B cell (primary cell): ENCODE measurements at regions not wholly inside any gene's neighbourhood (a gene's known extent, or its start where the extent isn't known, plus 50 kb on each side); places are given as distances from the start of the nearest gene placed in this dataset.

Experiments
- ATAC-seq: fragments of 200-7000 bp; cut with Tn5 transposase; one replicate; pipeline ENCODE4 v1.10.0; 2021; ENCODE audit warnings: low read depth, mild to moderate bottlenecking, moderate number of reproducible peaks, moderate library complexity
- CTCF ChIA-PET: fragments of 350-600 bp; sonication (Branson Sonifier 250); formaldehyde crosslinking; loops from one replicate; lab custom pipeline; 2021; ENCODE audit warnings: antibody characterized with exemption, inconsistent platforms; lab: Charles Lee
- POLR2A ChIA-PET: fragments of 350-600 bp; sonication (Branson Sonifier 250); formaldehyde crosslinking; loops from one replicate; lab custom pipeline; 2021; ENCODE audit warnings: antibody characterized with exemption; lab: Charles Lee
- DNase-seq: peaks from one replicate; pipeline ENCODE4 v3.0.0; 2013
- H2AFZ ChIP-seq: 2 replicates; pipeline ENCODE4 v1.6.1; 2012; ENCODE audit warnings: mild to moderate bottlenecking, low read depth, low read length; ENCODE audit not compliant: insufficient read depth, poor library complexity, severe bottlenecking
- H3K27ac ChIP-seq, 2 donors: 1 replicate in 1 of 2; 2 replicates in 1 of 2; pipeline ENCODE4 v1.5.1; 2012 to 2013; ENCODE audit warnings: low read length in 2 of 2, mild to moderate bottlenecking in 2 of 2, moderate library complexity in 1 of 2
- H3K27me3 ChIP-seq, 4 experiments: fragments of 200-600 bp in 1 of 4; sonication (generic) in 1 of 4; replicated peaks in 1 of 4; 1 replicate in 2 of 4; 2 replicates in 2 of 4; pipeline versions ENCODE4 v1.6.1 to v1.7.0; 2013 to 2016; ENCODE audit warnings: low read length in 3 of 4, mild to moderate bottlenecking in 2 of 4, mixed read lengths in 1 of 4, moderate library complexity in 1 of 4; ENCODE audit not compliant: insufficient read depth in 4 of 4, control insufficient read depth in 3 of 4; ENCODE audit errors: control extremely low read depth in 1 of 4
- H3K36me3 ChIP-seq, 2 experiments: replicated peaks in 1 of 2; 1 replicate in 1 of 2; 2 replicates in 1 of 2; pipeline versions ENCODE4 v1.6.1 to v1.7.1; 2013; ENCODE audit warnings: low read length in 1 of 2; ENCODE audit not compliant: insufficient read depth in 2 of 2, control insufficient read depth in 1 of 2; ENCODE audit errors: control extremely low read depth in 1 of 2, extremely low read depth in 1 of 2
- H3K4me1 ChIP-seq, 2 donors: fragments of 200-600 bp in 1 of 2; sonication (generic) in 1 of 2; 1 replicate in 1 of 2; 2 replicates in 1 of 2; pipeline versions ENCODE4 v1.5.1 to v1.6.1; 2013 to 2017; ENCODE audit warnings: low read length in 2 of 2; ENCODE audit not compliant: control insufficient read depth in 2 of 2, insufficient read depth in 2 of 2
- H3K4me2 ChIP-seq: replicated peaks from 2 replicates; pipeline ENCODE3; 2012; ENCODE audit warnings: mild to moderate bottlenecking, low read depth, low read length; ENCODE audit not compliant: poor library complexity, severe bottlenecking
- H3K4me3 ChIP-seq, 5 experiments: fragments of 200-600 bp in 1 of 5; sonication (generic) in 1 of 5; 1 replicate in 3 of 5; 2 replicates in 2 of 5; pipeline versions ENCODE4 v1.5.1 to v1.7.0; 2011 to 2016; ENCODE audit warnings: low read length in 4 of 5, mild to moderate bottlenecking in 4 of 5, low read depth in 2 of 5, control low read depth in 1 of 5, moderate library complexity in 1 of 5; ENCODE audit not compliant: insufficient read depth in 1 of 5; ENCODE audit errors: control extremely low read depth in 1 of 5, extremely low read depth in 1 of 5
- H3K79me2 ChIP-seq: fragments of 200-600 bp; sonication (generic); one replicate; pipeline ENCODE4 v1.6.0; 2016; ENCODE audit warnings: low read length; ENCODE audit not compliant: control insufficient read depth, insufficient read depth
- H3K9ac ChIP-seq: fragments of 200-600 bp; sonication (generic); 2 replicates; pipeline ENCODE4 v1.6.1; 2017; ENCODE audit warnings: mild to moderate bottlenecking, low read length, moderate library complexity
- H3K9me3 ChIP-seq, 3 donors: one replicate each; pipeline versions ENCODE4 v1.6.1 to v1.7.1; 2013; ENCODE audit warnings: low read length in 2 of 3; ENCODE audit not compliant: control insufficient read depth in 2 of 3, insufficient read depth in 1 of 3; ENCODE audit errors: control extremely low read depth in 1 of 3
- H4K20me1 ChIP-seq: 2 replicates; pipeline ENCODE4 v1.6.0; 2012; ENCODE audit warnings: mild to moderate bottlenecking, low read length; ENCODE audit not compliant: insufficient read depth, control insufficient read depth, poor library complexity, severe bottlenecking
- H3K27ac Mint-ChIP-seq: one replicate; pipeline ENCODE4 v1.8.0; 2021; ENCODE audit warnings: mixed read lengths
- H3K27me3 Mint-ChIP-seq: one replicate; pipeline ENCODE4 v1.8.0; 2021; ENCODE audit warnings: mixed read lengths
- H3K4me1 Mint-ChIP-seq: one replicate; pipeline ENCODE4 v1.8.0; 2021; ENCODE audit warnings: mixed read lengths
- H3K4me3 Mint-ChIP-seq: one replicate; pipeline ENCODE4 v1.8.0; 2021; ENCODE audit warnings: mixed read lengths
- H3K9me3 Mint-ChIP-seq: one replicate; pipeline ENCODE4 v1.8.0; 2022; ENCODE audit warnings: mixed read lengths; ENCODE audit not compliant: insufficient read depth
- EZH2 ChIP-seq: IDR thresholded peaks from 2 replicates; pipeline ENCODE4 v1.6.1; 2012; ENCODE audit warnings: borderline replicate concordance, low read depth, mild to moderate bottlenecking, moderate library complexity, low read length; ENCODE audit not compliant: insufficient read depth, poor library complexity, severe bottlenecking
- WGBS: methylation state at CpG from one replicate; pipeline ENCODE4 v1.1.5; 2013; ENCODE audit warnings: missing lambda C conversion rate; ENCODE audit not compliant: insufficient coverage; 5-methylcytosine and 5-hydroxymethylcytosine counted together
- intact Hi-C: fragments of 100-400 bp; cut with micrococcal nuclease; formaldehyde crosslinking; loops from one replicate; pipeline ENCODE4 v1.10.0; 2022
- TF ChIP-seq, protein P1 (sequence below): fragments of 200-600 bp; IDR thresholded peaks from one replicate; pipeline ENCODE4 v1.8.0; 2022; ENCODE audit warnings: antibody characterized with exemption, mild to moderate bottlenecking

DNA sequence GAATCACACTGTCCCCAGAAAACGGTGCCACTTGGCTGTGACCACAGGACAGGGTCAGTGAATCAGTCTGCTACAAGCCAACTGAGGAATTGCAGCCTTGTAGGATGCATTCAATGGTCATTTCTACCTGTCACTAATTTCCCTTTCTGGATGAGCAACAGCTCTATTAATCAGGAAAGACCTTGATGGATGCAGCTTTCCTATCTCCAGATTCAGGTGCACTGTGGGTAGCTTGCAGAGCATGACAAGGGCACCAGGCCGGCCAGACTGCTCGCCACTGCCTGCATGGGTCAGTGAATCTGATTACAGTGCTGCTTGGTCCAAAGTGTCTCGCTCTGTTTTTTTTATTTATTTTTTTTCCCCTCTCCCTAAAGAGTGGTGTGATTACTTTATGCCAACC is 506.8 kb upstream of the AUTS2 start:
- H3K27ac Mint-ChIP-seq, result no peak overlapping the region
- H3K9me3 Mint-ChIP-seq, result peaks cover 5% of the 10 kb centered on the region
- Histone ChIP-seq H3K9me3 (peaks cover 3 to 14% (median 6%) of the 10 kb centered on the region in 3 donors), H4K20me1 (no peaks in the 10 kb centered on the region), H3K27me3 (no peaks in the 10 kb centered on the region), H2AFZ (no peak overlapping the region), H3K4me2 (no peak overlapping the region), H3K4me1 (no peaks in the 10 kb centered on the region), H3K79me2 (no peaks in the 10 kb centered on the region), H3K4me3 (no peak overlapping the region), H3K36me3 (no peaks in the 10 kb centered on the region), H3K27ac (no peak overlapping the region), H3K9ac (no peak overlapping the region)
- H3K4me1 Mint-ChIP-seq, result no peaks in the 10 kb centered on the region
- no peak for ATAC-seq
- CTCF ChIA-PET, result no interaction called here
- POLR2A ChIA-PET, result no interaction called here
- 73% methylated on average over 1 of the region's 4 CpGs for WGBS
- no peak overlapping the region for H3K4me3 Mint-ChIP-seq
- intact Hi-C loops, result no loop called here
- DNase-seq, result no peak
- no peaks in the 10 kb centered on the region for H3K27me3 Mint-ChIP-seq
- no peak for TF ChIP-seq EZH2
- TF ChIP-seq, protein P1, sequence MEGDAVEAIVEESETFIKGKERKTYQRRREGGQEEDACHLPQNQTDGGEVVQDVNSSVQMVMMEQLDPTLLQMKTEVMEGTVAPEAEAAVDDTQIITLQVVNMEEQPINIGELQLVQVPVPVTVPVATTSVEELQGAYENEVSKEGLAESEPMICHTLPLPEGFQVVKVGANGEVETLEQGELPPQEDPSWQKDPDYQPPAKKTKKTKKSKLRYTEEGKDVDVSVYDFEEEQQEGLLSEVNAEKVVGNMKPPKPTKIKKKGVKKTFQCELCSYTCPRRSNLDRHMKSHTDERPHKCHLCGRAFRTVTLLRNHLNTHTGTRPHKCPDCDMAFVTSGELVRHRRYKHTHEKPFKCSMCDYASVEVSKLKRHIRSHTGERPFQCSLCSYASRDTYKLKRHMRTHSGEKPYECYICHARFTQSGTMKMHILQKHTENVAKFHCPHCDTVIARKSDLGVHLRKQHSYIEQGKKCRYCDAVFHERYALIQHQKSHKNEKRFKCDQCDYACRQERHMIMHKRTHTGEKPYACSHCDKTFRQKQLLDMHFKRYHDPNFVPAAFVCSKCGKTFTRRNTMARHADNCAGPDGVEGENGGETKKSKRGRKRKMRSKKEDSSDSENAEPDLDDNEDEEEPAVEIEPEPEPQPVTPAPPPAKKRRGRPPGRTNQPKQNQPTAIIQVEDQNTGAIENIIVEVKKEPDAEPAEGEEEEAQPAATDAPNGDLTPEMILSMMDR, result no peak

DNA sequence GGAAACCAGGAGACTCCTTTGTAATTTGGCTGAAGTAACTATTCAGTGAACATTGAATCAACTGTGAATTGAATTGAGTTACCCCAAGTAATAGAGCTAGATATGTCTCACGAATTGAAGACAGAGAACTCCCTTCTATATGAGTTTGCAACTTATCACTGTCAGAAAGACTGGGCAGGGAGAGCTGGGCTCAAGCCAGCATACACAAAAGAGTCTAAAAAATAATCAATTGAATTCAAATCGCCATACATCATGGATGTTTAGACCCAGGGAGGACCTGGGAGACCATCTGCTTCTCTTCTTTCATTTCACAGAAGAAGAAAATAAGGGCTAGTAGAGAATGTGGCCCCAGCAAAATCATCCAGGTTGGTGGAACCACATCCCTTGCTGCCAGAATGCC is 503.1 kb upstream of the AUTS2 start:
- POLR2A ChIA-PET, result no interaction called here
- intact Hi-C loops, result no loop called here
- peaks cover 5% of the 10 kb centered on the region for H3K9me3 Mint-ChIP-seq
- Histone ChIP-seq H3K4me3 (no peak overlapping the region), H3K9me3 (peaks cover 3 to 10% (median 6%) of the 10 kb centered on the region in 3 donors), H3K27me3 (no peaks in the 10 kb centered on the region), H3K4me2 (no peak overlapping the region), H4K20me1 (no peaks in the 10 kb centered on the region), H3K27ac (no peak overlapping the region), H3K4me1 (no peaks in the 10 kb centered on the region), H3K79me2 (no peaks in the 10 kb centered on the region), H3K9ac (no peak overlapping the region), H3K36me3 (no peaks in the 10 kb centered on the region), H2AFZ (no peak overlapping the region)
- CTCF ChIA-PET, result no interaction called here
- DNase-seq, result no peak
- no peaks in the 10 kb centered on the region for H3K4me1 Mint-ChIP-seq
- no peak for TF ChIP-seq EZH2
- TF ChIP-seq, protein P1, result no peak
- H3K27me3 Mint-ChIP-seq, result no peaks in the 10 kb centered on the region
- no CpG with 5 or more reads among the region's 2 CpGs for WGBS
- H3K27ac Mint-ChIP-seq, result no peak overlapping the region
- no peak overlapping the region for H3K4me3 Mint-ChIP-seq
- no peak for ATAC-seq
